ENCODE measurements at regions not wholly inside any gene's neighbourhood (a gene's known extent, or its start where the extent isn't known, plus 50 kb on each side); places are given as distances from the start of the nearest gene placed in this dataset.
A peak's percentile ranks its signal among the peaks of the same experiment; 100 is the strongest.

GRCh38 chr11:13222285-13222684 lies 55.3 kb upstream of the BMAL1 start:
- H3K9ac ChIP-seq, result peak overlapping the region; percentile 58; the same call in 1 of the 2 replicates
- peak overlapping the region; percentile 59 to 83; a peak in 3 of 4 replicates for H3K27ac ChIP-seq (ENCODE audit: low read depth in 2 of 2, low read length in 1 of 2)
- peaks cover 26% of the 10 kb centered on the region for H3F3A ChIP-seq (replicated peaks; ENCODE audit: insufficient read depth)
- no peaks in the 10 kb centered on the region for H4K20me1 ChIP-seq (ENCODE audit: insufficient read depth)
- peak overlapping the region; percentile 62 for H3K4me2 ChIP-seq
- no peaks in the 10 kb centered on the region for H3K9me2 ChIP-seq
- no peaks in the 10 kb centered on the region for H3K36me3 ChIP-seq (replicated peaks in 1 of 2; ENCODE audit: control insufficient read depth in 1 of 2, insufficient read depth in 2 of 2, low read length in 1 of 2)
- no peaks in the 10 kb centered on the region for H3K27me3 ChIP-seq (ENCODE audit: insufficient read depth)
- DNase-seq, result no peak
- H2AFZ ChIP-seq (ENCODE audit: low read depth), result peak overlapping the region; percentile 80
- 55% methylated on average over 3 of the region's 3 CpGs for WGBS (ENCODE audit: low lambda C conversion rate)
- H3K79me2 ChIP-seq (ENCODE audit: insufficient read depth), result no peaks in the 10 kb centered on the region
- ChIA-PET CTCF (interaction anchor here (0.9 to 3.4 kb wide), 7 partner anchors 12 to 121 kb away, joined by 3 to 16 read pairs (median 5); no protein-coding TSS in a partner anchor), POLR2A (interaction anchor here (1.0 kb wide), 1 partner anchor 241 kb away, joined by 3 read pairs; the partner anchor contains the start of gene BTBD10)
- peaks cover 23 to 35% of the 10 kb centered on the region in 2 experiments for H3K4me1 ChIP-seq (ENCODE audit: control insufficient read depth in 1 of 2, insufficient read depth in 2 of 2, low read depth in 1 of 2, low read length in 1 of 2)
- no peaks in the 10 kb centered on the region for H3K9me3 ChIP-seq
- TF ChIP-seq, protein P1, sequence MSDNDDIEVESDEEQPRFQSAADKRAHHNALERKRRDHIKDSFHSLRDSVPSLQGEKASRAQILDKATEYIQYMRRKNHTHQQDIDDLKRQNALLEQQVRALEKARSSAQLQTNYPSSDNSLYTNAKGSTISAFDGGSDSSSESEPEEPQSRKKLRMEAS (IDR thresholded peaks at IDR 0.05; ENCODE audit: low read depth), result no peak
- TF ChIP-seq TEAD4 (IDR thresholded peaks at IDR 0.05; ENCODE audit: borderline replicate concordance, insufficient read depth), result no peak
- peak; percentile 45 for TF ChIP-seq FOSL2 (IDR thresholded peaks at IDR 0.05; ENCODE audit: borderline replicate concordance, low read depth)
- TF ChIP-seq RXRA (IDR thresholded peaks at IDR 0.05; ENCODE audit: borderline replicate concordance, low read depth), result no peak
- peak in 1 of 2 experiments; percentile 52; a peak in 1 of 4 replicates for TF ChIP-seq EP300 (IDR thresholded peaks at IDR 0.05; ENCODE audit: borderline replicate concordance in 1 of 2, low read depth in 1 of 2, low read length in 1 of 2)
- TF ChIP-seq TCF12 (IDR thresholded peaks at IDR 0.05), result peak; percentile 74
- peak; percentile 58; the same call in 1 of the 2 replicates for TF ChIP-seq PBX3 (IDR thresholded peaks at IDR 0.05)
- TF ChIP-seq TAF1 (IDR thresholded peaks at IDR 0.05; ENCODE audit: borderline replicate concordance, low read depth, low read length), result no peak
- peak; percentile 28; the same call in 1 of the 2 replicates for TF ChIP-seq JUND (IDR thresholded peaks at IDR 0.05)
- no peak overlapping the region for H3K4me3 ChIP-seq (ENCODE audit: low read depth in 2 of 2, low read length in 1 of 2)

- H3K4me3 ChIP-seq (ENCODE audit: low read depth in 2 of 2, low read length in 1 of 2), result no peak overlapping the region
- H3K4me2 ChIP-seq, result peak overlapping the region; percentile 62
- peaks cover 18% of the 10 kb centered on the region for H3F3A ChIP-seq (replicated peaks; ENCODE audit: insufficient read depth)
- TF ChIP-seq GATA2 (CRISPR knock-in tag; IDR thresholded peaks at IDR 0.05) (peak; percentile 26; the same call in 1 of the 2 replicates), IRF3 (IDR thresholded peaks at IDR 0.05; ENCODE audit: low read depth, low read length) (no peak)
- H3K36me3 ChIP-seq (replicated peaks in 1 of 2; ENCODE audit: control insufficient read depth in 1 of 2, insufficient read depth in 2 of 2, low read length in 1 of 2), result no peaks in the 10 kb centered on the region
- no peaks in the 10 kb centered on the region for H3K9me2 ChIP-seq
- WGBS (ENCODE audit: low lambda C conversion rate), result 9% methylated on average over 5 of the region's 5 CpGs
- POLR2A ChIA-PET, result interaction anchor here (0.7 to 0.8 kb wide), 2 partner anchors 9 kb away, joined by 3 to 4 read pairs; no protein-coding TSS in a partner anchor
- H3K9ac ChIP-seq, result peak overlapping the region; percentile 58; the same call in 1 of the 2 replicates
- H3K27me3 ChIP-seq (ENCODE audit: insufficient read depth), result no peaks in the 10 kb centered on the region
- peak overlapping the region; percentile 80 for H2AFZ ChIP-seq (ENCODE audit: low read depth)
- no peaks in the 10 kb centered on the region for H4K20me1 ChIP-seq (ENCODE audit: insufficient read depth)
- CTCF ChIA-PET, result interaction anchor here (0.6 to 3.6 kb wide), 8 partner anchors 9 to 159 kb away, joined by 3 to 25 read pairs (median 4); no protein-coding TSS in a partner anchor
- H3K27ac ChIP-seq (ENCODE audit: low read depth in 2 of 2, low read length in 1 of 2), result peak overlapping the region; percentile 59 to 83; a peak in 3 of 4 replicates
- H3K9me3 ChIP-seq, result no peaks in the 10 kb centered on the region
- H3K79me2 ChIP-seq (ENCODE audit: insufficient read depth), result no peaks in the 10 kb centered on the region
- peaks cover 23 to 35% of the 10 kb centered on the region in 2 experiments for H3K4me1 ChIP-seq (ENCODE audit: control insufficient read depth in 1 of 2, insufficient read depth in 2 of 2, low read depth in 1 of 2, low read length in 1 of 2)
- peak; percentile 40 for DNase-seq
These were observed 54.5 kb upstream of the BMAL1 start for GRCh38 chr11:13223112-13223511.

All from SK-N-SH (cell line).